Vagina (tissue), 2 donors: ENCODE measurements at regions not wholly inside any gene's neighbourhood (a gene's known extent, or its start where the extent isn't known, plus 50 kb on each side); places are given as distances from the start of the nearest gene placed in this dataset.

Experiments
- POLR2A ChIP-seq, 2 donors: fragments of 450-650 bp; IDR thresholded peaks; one replicate each; pipeline ENCODE4 v1.6.1; 2017; ENCODE audit warnings: antibody characterized with exemption in 2 of 2, mild to moderate bottlenecking in 2 of 2, moderate library complexity in 2 of 2
- POLR2AphosphoS5 ChIP-seq, 2 donors: sonication (generic); formaldehyde crosslinking; IDR thresholded peaks; one replicate each; pipeline ENCODE4 v1.9.0; 2017; ENCODE audit warnings: antibody characterized with exemption in 2 of 2, mild to moderate bottlenecking in 2 of 2, low read depth in 1 of 2; ENCODE audit not compliant: insufficient read depth in 1 of 2
- TF ChIP-seq, protein P1 (sequence below), 3 experiments: fragments of 450-650 bp in 2 of 3; fragments of 200-600 bp in 1 of 3; sonication (generic) in 1 of 3; IDR thresholded peaks; one replicate each; pipeline ENCODE4 v1.5.1; 2017 to 2019; ENCODE audit warnings: antibody characterized with exemption in 3 of 3, mild to moderate bottlenecking in 2 of 3, moderate library complexity in 2 of 3

DNA sequence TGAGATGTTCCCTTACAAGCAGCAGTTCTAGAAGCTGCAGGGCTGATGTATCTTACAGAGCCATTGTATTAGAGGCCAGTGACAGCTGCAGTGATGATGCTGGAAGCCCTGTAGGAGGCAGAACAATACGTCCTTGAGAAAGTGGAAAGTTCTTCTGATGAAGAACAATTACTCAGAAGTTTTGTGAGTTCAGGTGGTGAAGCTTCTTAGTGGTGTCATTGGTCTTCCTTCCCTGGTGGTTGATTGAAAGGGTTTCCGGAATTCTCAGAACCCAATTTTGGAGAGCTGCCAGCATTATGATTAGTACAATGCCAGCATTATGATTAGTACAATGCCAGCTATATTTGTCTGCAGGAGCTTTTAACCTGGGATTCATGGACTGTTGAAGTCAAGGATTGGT lies 356.4 kb downstream of the MFSD1 start:
- TF ChIP-seq, protein P1, sequence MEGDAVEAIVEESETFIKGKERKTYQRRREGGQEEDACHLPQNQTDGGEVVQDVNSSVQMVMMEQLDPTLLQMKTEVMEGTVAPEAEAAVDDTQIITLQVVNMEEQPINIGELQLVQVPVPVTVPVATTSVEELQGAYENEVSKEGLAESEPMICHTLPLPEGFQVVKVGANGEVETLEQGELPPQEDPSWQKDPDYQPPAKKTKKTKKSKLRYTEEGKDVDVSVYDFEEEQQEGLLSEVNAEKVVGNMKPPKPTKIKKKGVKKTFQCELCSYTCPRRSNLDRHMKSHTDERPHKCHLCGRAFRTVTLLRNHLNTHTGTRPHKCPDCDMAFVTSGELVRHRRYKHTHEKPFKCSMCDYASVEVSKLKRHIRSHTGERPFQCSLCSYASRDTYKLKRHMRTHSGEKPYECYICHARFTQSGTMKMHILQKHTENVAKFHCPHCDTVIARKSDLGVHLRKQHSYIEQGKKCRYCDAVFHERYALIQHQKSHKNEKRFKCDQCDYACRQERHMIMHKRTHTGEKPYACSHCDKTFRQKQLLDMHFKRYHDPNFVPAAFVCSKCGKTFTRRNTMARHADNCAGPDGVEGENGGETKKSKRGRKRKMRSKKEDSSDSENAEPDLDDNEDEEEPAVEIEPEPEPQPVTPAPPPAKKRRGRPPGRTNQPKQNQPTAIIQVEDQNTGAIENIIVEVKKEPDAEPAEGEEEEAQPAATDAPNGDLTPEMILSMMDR (IDR thresholded peaks at IDR 0.05), result no peak
- TF ChIP-seq POLR2A (IDR thresholded peaks at IDR 0.05), result no peak
- no peak for TF ChIP-seq POLR2AphosphoS5 (IDR thresholded peaks at IDR 0.05; ENCODE audit: insufficient read depth in 1 of 2, low read depth in 1 of 2)
